Neural cell (in vitro differentiated cells): ENCODE measurements at regions not wholly inside any gene's neighbourhood (a gene's known extent, or its start where the extent isn't known, plus 50 kb on each side); places are given as distances from the start of the nearest gene placed in this dataset.

Experiments
- EP300 ChIP-seq: fragments of 450-650 bp; conservative IDR thresholded peaks from 2 replicates; pipeline ENCODE4 v1.6.1; 2014; ENCODE audit warnings: antibody characterized with exemption, mild to moderate bottlenecking, moderate library complexity; ENCODE audit not compliant: poor library complexity, severe bottlenecking
- EZH2 ChIP-seq: fragments of 200-600, 300-800 bp; shearing (Covaris generic), sonication (generic); IDR thresholded peaks from 2 replicates; pipeline ENCODE4 v1.6.1; 2014; ENCODE audit warnings: antibody characterized with exemption, low read length, borderline replicate concordance, mild to moderate bottlenecking; ENCODE audit not compliant: insufficient read depth, poor library complexity, severe bottlenecking
- MXI1 ChIP-seq: fragments of 450-650 bp; conservative IDR thresholded peaks from 2 replicates; pipeline ENCODE4 v1.6.1; 2014; ENCODE audit warnings: antibody characterized with exemption, mild to moderate bottlenecking; ENCODE audit not compliant: poor library complexity, severe bottlenecking
- POLR2AphosphoS5 ChIP-seq: IDR thresholded peaks from 2 replicates; pipeline ENCODE4 v1.6.1; 2012
- RAD21 ChIP-seq: fragments of 450-650 bp; conservative IDR thresholded peaks from 2 replicates; pipeline ENCODE4 v1.6.1; 2014; ENCODE audit warnings: antibody characterized with exemption, mild to moderate bottlenecking, moderate library complexity
- SMC3 ChIP-seq: fragments of 450-650 bp; conservative IDR thresholded peaks from 2 replicates; pipeline ENCODE4 v1.6.1; 2014; ENCODE audit warnings: antibody characterized with exemption, mild to moderate bottlenecking, moderate library complexity; ENCODE audit not compliant: poor library complexity
- TAF1 ChIP-seq: IDR thresholded peaks from 2 replicates; pipeline ENCODE4 v1.6.1; 2012; ENCODE audit warnings: low read depth
- TF ChIP-seq, protein P1 (sequence below): fragments of 450-650 bp; IDR thresholded peaks from 2 replicates; pipeline ENCODE4 v1.5.1; 2014; ENCODE audit warnings: antibody characterized with exemption, mild to moderate bottlenecking, moderate library complexity; ENCODE audit not compliant: poor library complexity, severe bottlenecking
- TF ChIP-seq, protein P2 (sequence below): IDR thresholded peaks from 2 replicates; pipeline ENCODE4 v1.6.1; 2012; ENCODE audit warnings: borderline replicate concordance

DNA sequence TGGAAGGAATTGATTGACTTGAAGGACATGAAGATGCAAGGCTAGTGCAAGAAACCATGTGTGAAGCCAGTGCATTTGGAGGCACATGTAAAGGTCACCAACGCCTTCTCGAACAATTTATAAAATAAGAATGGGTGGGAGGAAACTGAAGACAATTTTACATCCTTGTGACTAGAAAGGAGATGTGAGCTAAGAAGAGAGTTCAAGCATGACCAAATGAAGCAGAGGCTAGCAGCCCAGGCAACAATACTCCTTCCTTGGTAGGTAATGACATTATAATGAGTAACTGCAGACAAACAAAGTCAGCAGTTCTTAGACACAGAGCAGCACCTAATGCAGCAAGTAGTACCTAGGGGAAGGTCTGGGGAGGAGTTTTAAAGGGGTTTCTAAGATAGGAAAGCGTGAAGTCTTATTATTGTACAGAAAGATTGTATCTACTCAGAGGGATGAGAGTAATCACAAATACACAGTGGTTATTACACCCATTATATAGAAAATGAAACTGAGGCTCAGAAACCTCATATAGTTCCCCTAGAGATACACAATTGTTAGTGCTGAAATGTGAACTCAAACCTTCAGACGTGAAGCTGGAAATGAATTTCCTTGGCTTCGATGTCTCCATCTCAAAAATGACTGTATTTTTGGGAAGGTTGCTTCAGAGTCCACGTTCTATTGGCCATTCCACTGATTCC lies 56.1 kb downstream of the ATXN3L start:
- TF ChIP-seq EZH2, result no peak
- TF ChIP-seq, protein P1, sequence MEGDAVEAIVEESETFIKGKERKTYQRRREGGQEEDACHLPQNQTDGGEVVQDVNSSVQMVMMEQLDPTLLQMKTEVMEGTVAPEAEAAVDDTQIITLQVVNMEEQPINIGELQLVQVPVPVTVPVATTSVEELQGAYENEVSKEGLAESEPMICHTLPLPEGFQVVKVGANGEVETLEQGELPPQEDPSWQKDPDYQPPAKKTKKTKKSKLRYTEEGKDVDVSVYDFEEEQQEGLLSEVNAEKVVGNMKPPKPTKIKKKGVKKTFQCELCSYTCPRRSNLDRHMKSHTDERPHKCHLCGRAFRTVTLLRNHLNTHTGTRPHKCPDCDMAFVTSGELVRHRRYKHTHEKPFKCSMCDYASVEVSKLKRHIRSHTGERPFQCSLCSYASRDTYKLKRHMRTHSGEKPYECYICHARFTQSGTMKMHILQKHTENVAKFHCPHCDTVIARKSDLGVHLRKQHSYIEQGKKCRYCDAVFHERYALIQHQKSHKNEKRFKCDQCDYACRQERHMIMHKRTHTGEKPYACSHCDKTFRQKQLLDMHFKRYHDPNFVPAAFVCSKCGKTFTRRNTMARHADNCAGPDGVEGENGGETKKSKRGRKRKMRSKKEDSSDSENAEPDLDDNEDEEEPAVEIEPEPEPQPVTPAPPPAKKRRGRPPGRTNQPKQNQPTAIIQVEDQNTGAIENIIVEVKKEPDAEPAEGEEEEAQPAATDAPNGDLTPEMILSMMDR, result no peak
- no peak for TF ChIP-seq EP300
- no peak for TF ChIP-seq TAF1
- no peak for TF ChIP-seq SMC3
- no peak for TF ChIP-seq POLR2AphosphoS5
- no peak for TF ChIP-seq RAD21
- TF ChIP-seq MXI1, result no peak
- TF ChIP-seq, protein P2, sequence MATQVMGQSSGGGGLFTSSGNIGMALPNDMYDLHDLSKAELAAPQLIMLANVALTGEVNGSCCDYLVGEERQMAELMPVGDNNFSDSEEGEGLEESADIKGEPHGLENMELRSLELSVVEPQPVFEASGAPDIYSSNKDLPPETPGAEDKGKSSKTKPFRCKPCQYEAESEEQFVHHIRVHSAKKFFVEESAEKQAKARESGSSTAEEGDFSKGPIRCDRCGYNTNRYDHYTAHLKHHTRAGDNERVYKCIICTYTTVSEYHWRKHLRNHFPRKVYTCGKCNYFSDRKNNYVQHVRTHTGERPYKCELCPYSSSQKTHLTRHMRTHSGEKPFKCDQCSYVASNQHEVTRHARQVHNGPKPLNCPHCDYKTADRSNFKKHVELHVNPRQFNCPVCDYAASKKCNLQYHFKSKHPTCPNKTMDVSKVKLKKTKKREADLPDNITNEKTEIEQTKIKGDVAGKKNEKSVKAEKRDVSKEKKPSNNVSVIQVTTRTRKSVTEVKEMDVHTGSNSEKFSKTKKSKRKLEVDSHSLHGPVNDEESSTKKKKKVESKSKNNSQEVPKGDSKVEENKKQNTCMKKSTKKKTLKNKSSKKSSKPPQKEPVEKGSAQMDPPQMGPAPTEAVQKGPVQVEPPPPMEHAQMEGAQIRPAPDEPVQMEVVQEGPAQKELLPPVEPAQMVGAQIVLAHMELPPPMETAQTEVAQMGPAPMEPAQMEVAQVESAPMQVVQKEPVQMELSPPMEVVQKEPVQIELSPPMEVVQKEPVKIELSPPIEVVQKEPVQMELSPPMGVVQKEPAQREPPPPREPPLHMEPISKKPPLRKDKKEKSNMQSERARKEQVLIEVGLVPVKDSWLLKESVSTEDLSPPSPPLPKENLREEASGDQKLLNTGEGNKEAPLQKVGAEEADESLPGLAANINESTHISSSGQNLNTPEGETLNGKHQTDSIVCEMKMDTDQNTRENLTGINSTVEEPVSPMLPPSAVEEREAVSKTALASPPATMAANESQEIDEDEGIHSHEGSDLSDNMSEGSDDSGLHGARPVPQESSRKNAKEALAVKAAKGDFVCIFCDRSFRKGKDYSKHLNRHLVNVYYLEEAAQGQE, result no peak
